ENCODE measurements at regions not wholly inside any gene's neighbourhood (a gene's known extent, or its start where the extent isn't known, plus 50 kb on each side); places are given as distances from the start of the nearest gene placed in this dataset.

- H3K4me3 ChIP-seq, result no peak overlapping the region
- H3K27ac ChIP-seq, result no peak overlapping the region
- 79 to 89% (median 84%) methylated on average over 1 of the region's 1 CpG for WGBS, 3 donors
- no peaks in the 10 kb centered on the region for H3K27me3 ChIP-seq
- TF ChIP-seq POLR2A (IDR thresholded peaks at IDR 0.05) (no peak), EP300 (IDR thresholded peaks at IDR 0.05) (no peak), CTCF (IDR thresholded peaks at IDR 0.05) (no peak)
- intact Hi-C loops (cut with DNase I), result no loop called here
- no peaks in the 10 kb centered on the region for H3K9me3 ChIP-seq
- no peak for DNase-seq
- H3K4me1 ChIP-seq (ENCODE audit: insufficient read depth), result no peaks in the 10 kb centered on the region
- H3K36me3 ChIP-seq, result no peaks in the 10 kb centered on the region
Observed at GRCh38 chr1:89460325-89460724, 64.3 kb upstream of the LRRC8B start.

GRCh38 chr1:89462250-89462649, 62.4 kb upstream of the LRRC8B start:
- TF ChIP-seq EP300 (IDR thresholded peaks at IDR 0.05) (no peak), POLR2A (IDR thresholded peaks at IDR 0.05) (no peak)
- Histone ChIP-seq H3K27me3 (no peaks in the 10 kb centered on the region), H3K27ac (no peak overlapping the region), H3K9me3 (no peaks in the 10 kb centered on the region), H3K4me1 (ENCODE audit: insufficient read depth) (no peaks in the 10 kb centered on the region), H3K36me3 (no peaks in the 10 kb centered on the region), H3K4me3 (no peak overlapping the region)
- intact Hi-C loops (cut with DNase I), result no loop called here
- 66 to 91% (median 84%) methylated on average over 3 of the region's 3 CpGs for WGBS, 3 donors
- no peak for DNase-seq

- no peak for TF ChIP-seq CTCF (IDR thresholded peaks at IDR 0.05)
- no peak for TF ChIP-seq EP300 (IDR thresholded peaks at IDR 0.05)
- TF ChIP-seq POLR2A (IDR thresholded peaks at IDR 0.05), result no peak
- 43 to 49% (median 47%) methylated on average over 2 of the region's 2 CpGs for WGBS, 3 donors
- Histone ChIP-seq H3K4me3 (no peak overlapping the region), H3K4me1 (ENCODE audit: insufficient read depth) (no peaks in the 10 kb centered on the region), H3K9me3 (no peaks in the 10 kb centered on the region), H3K36me3 (no peaks in the 10 kb centered on the region), H3K27ac (no peak overlapping the region), H3K27me3 (no peaks in the 10 kb centered on the region)
- intact Hi-C loops (cut with DNase I), result no loop called here
- no peak for DNase-seq
Observed at GRCh38 chr1:89464008-89464407, 60.6 kb upstream of the LRRC8B start.

- 88 to 98% (median 96%) methylated on average over 1 of the region's 1 CpG for WGBS, 3 donors
Observed at GRCh38 chr1:89465201-89465600, 59.4 kb upstream of the LRRC8B start.

More at GRCh38 chr1:89465201-89465600, 59.4 kb upstream of the LRRC8B start:
- intact Hi-C loops (cut with DNase I), result no loop called here
- no peak for DNase-seq
- Histone ChIP-seq H3K9me3 (no peaks in the 10 kb centered on the region), H3K4me1 (ENCODE audit: insufficient read depth) (no peaks in the 10 kb centered on the region), H3K27ac (no peak overlapping the region), H3K4me3 (no peak overlapping the region), H3K36me3 (no peaks in the 10 kb centered on the region), H3K27me3 (no peaks in the 10 kb centered on the region)
- TF ChIP-seq CTCF (IDR thresholded peaks at IDR 0.05), result no peak
